H1 (cell line): ENCODE measurements at regions not wholly inside any gene's neighbourhood (a gene's known extent, or its start where the extent isn't known, plus 50 kb on each side); places are given as distances from the start of the nearest gene placed in this dataset.

Source experiments
- CTCF ChIA-PET: fragments of 300-600 bp; sonication (Branson Sonifier 250); formaldehyde crosslinking; loops from one replicate; lab custom pipeline; 2021; ENCODE audit not compliant: partially characterized antibody; lab: Charles Lee
- POLR2A ChIA-PET: fragments of 300-600 bp; sonication (Branson Sonifier 250); formaldehyde crosslinking; loops from one replicate; lab custom pipeline; 2021; ENCODE audit warnings: inconsistent platforms; ENCODE audit not compliant: partially characterized antibody; lab: Charles Lee
- DNase-seq, 2 experiments: peaks; one replicate each; pipeline versions ENCODE4 v3.0.0 to v3.0.0-alpha.2; 2010 to 2022; ENCODE audit warnings: low spot score in 2 of 2, low read depth in 1 of 2, mixed read lengths in 1 of 2
- FAIRE-seq: peaks from 2 replicates; lab custom pipeline; 2011; peaks lifted over from hg19 to GRCh38; lab: Jason Lieb, UNC
- H2AFZ ChIP-seq: 2 replicates; pipeline ENCODE4 v1.8.1; 2012; ENCODE audit warnings: low read length, inconsistent platforms
- H2AK5ac ChIP-seq: 2 replicates; pipeline ENCODE4 v1.6.1; 2013; ENCODE audit warnings: low read depth, low read length
- H2BK120ac ChIP-seq: replicated peaks from 2 replicates; pipeline ENCODE3; 2013; ENCODE audit warnings: low read depth, low read length, inconsistent platforms
- H2BK12ac ChIP-seq: 2 replicates; pipeline ENCODE4 v1.6.1; 2013; ENCODE audit warnings: low read depth, low read length
- H2BK15ac ChIP-seq: 2 replicates; pipeline ENCODE4 v1.6.1; 2013; ENCODE audit warnings: low read length
- H2BK20ac ChIP-seq: 2 replicates; pipeline ENCODE4 v1.6.1; 2013; ENCODE audit warnings: low read length
- H2BK5ac ChIP-seq: 2 replicates; pipeline ENCODE4 v1.6.1; 2013; ENCODE audit warnings: low read depth, low read length
- H3K14ac ChIP-seq: 2 replicates; pipeline ENCODE4 v1.6.1; 2013; ENCODE audit warnings: inconsistent platforms; ENCODE audit not compliant: insufficient read length
- H3K18ac ChIP-seq: 2 replicates; pipeline ENCODE4 v1.6.1; 2013; ENCODE audit warnings: low read length; ENCODE audit errors: extremely low read depth
- H3K23ac ChIP-seq: 2 replicates; pipeline ENCODE4 v1.6.1; 2013; ENCODE audit warnings: inconsistent platforms; ENCODE audit not compliant: insufficient read length
- H3K23me2 ChIP-seq: 2 replicates; pipeline ENCODE4 v1.6.1; 2013; ENCODE audit warnings: low read depth, low read length
- H3K27ac ChIP-seq: 2 replicates; pipeline ENCODE4 v1.6.1; 2011; ENCODE audit warnings: low read depth, low read length, inconsistent platforms
- H3K27me3 ChIP-seq, 4 experiments: replicated peaks in 1 of 4; 1 replicate in 1 of 4; 2 replicates in 3 of 4; pipeline versions ENCODE4 v1.6.1 to v1.8.1; 2011 to 2013; ENCODE audit warnings: low read length in 3 of 4, mild to moderate bottlenecking in 3 of 4, inconsistent platforms in 2 of 4, mixed read lengths in 2 of 4, moderate library complexity in 1 of 4; ENCODE audit not compliant: control insufficient read depth in 3 of 4, insufficient read depth in 3 of 4; ENCODE audit errors: extremely low read depth in 1 of 4
- H3K36me3 ChIP-seq, 4 experiments: 2 replicates each; pipeline versions ENCODE4 v1.6.1 to v1.8.1; 2011 to 2013; ENCODE audit warnings: mild to moderate bottlenecking in 4 of 4, low read length in 3 of 4, moderate library complexity in 2 of 4, control low read depth in 1 of 4, inconsistent platforms in 1 of 4; ENCODE audit not compliant: insufficient read depth in 4 of 4, control insufficient read depth in 2 of 4
- H3K4ac ChIP-seq: replicated peaks from 2 replicates; pipeline ENCODE3; 2013; ENCODE audit warnings: low read length, low read depth, mixed read lengths, inconsistent platforms; ENCODE audit not compliant: insufficient read length
- H3K4me1 ChIP-seq, 4 experiments: replicated peaks in 1 of 4; 1 replicate in 1 of 4; 2 replicates in 3 of 4; pipeline versions ENCODE4 v1.6.1 to v1.8.1; 2011 to 2013; ENCODE audit warnings: low read length in 3 of 4, inconsistent platforms in 2 of 4, mixed read lengths in 1 of 4; ENCODE audit not compliant: insufficient read depth in 4 of 4, control insufficient read depth in 3 of 4
- H3K4me2 ChIP-seq, 2 experiments: 2 replicates each; pipeline versions ENCODE4 v1.6.1 to v1.8.1; 2011 to 2013; ENCODE audit warnings: low read depth in 2 of 2, low read length in 2 of 2, control low read depth in 1 of 2, inconsistent platforms in 1 of 2, mild to moderate bottlenecking in 1 of 2; ENCODE audit not compliant: insufficient read depth in 1 of 2
- H3K4me3 ChIP-seq, 4 experiments: fragments of 200-600, 300-600 bp in 1 of 4; sonication (generic), shearing (Covaris generic), sonication (Bioruptor Twin) in 1 of 4; 2 replicates each; pipeline versions ENCODE4 v1.5.1 to v1.8.1; 2011 to 2016; ENCODE audit warnings: low read length in 4 of 4, low read depth in 3 of 4, control low read depth in 2 of 4, inconsistent platforms in 2 of 4, mild to moderate bottlenecking in 2 of 4, mixed read lengths in 1 of 4, moderate library complexity in 1 of 4; ENCODE audit not compliant: insufficient read depth in 2 of 4; ENCODE audit errors: extremely low read depth in 1 of 4
- H3K56ac ChIP-seq: replicated peaks from 2 replicates; pipeline ENCODE3; 2013; ENCODE audit warnings: low read depth, mild to moderate bottlenecking, mixed read lengths, low read length, inconsistent platforms; ENCODE audit not compliant: insufficient read length
- H3K79me1 ChIP-seq: 2 replicates; pipeline ENCODE4 v1.6.1; 2013; ENCODE audit warnings: low read depth, low read length, control low read depth
- H3K79me2 ChIP-seq, 2 experiments: 2 replicates each; pipeline versions ENCODE4 v1.6.1 to v1.8.1; 2012 to 2013; ENCODE audit warnings: low read length in 2 of 2, mild to moderate bottlenecking in 2 of 2, inconsistent platforms in 1 of 2; ENCODE audit not compliant: insufficient read depth in 2 of 2, control insufficient read depth in 1 of 2
- H3K9ac ChIP-seq, 4 experiments: replicated peaks in 1 of 4; 1 replicate in 1 of 4; 2 replicates in 3 of 4; pipeline versions ENCODE4 v1.6.1 to v1.8.1; 2011 to 2013; ENCODE audit warnings: low read depth in 3 of 4, low read length in 3 of 4, control low read depth in 2 of 4, mild to moderate bottlenecking in 2 of 4, moderate library complexity in 2 of 4, inconsistent platforms in 1 of 4; ENCODE audit errors: extremely low read depth in 1 of 4
- H3K9me3 ChIP-seq, 2 experiments: 2 replicates each; pipeline versions ENCODE4 v1.6.1 to v1.8.1; 2012 to 2013; ENCODE audit warnings: mild to moderate bottlenecking in 2 of 2, moderate library complexity in 2 of 2, control low read depth in 1 of 2, inconsistent platforms in 1 of 2, low read depth in 1 of 2, low read length in 1 of 2, mixed read lengths in 1 of 2; ENCODE audit not compliant: insufficient read depth in 2 of 2
- H4K20me1 ChIP-seq, 2 experiments: replicated peaks in 1 of 2; 2 replicates each; pipeline versions ENCODE3 to v1.8.1; 2011 to 2013; ENCODE audit warnings: inconsistent platforms in 2 of 2, low read length in 2 of 2, mild to moderate bottlenecking in 1 of 2; ENCODE audit not compliant: insufficient read depth in 2 of 2, control insufficient read depth in 1 of 2
- H4K5ac ChIP-seq: 2 replicates; pipeline ENCODE4 v1.6.1; 2013; ENCODE audit warnings: low read length, low read depth, mixed read lengths, inconsistent platforms; ENCODE audit not compliant: insufficient read length
- H4K8ac ChIP-seq: 2 replicates; pipeline ENCODE4 v1.8.0; 2013; ENCODE audit warnings: mild to moderate bottlenecking, moderate library complexity, low read length, inconsistent platforms; ENCODE audit not compliant: insufficient read depth; ENCODE audit errors: extremely low read depth
- H4K91ac ChIP-seq: replicated peaks from 2 replicates; pipeline ENCODE3; 2013; ENCODE audit warnings: low read length, mixed read lengths, inconsistent platforms; ENCODE audit not compliant: insufficient read length
- WGBS, 2 experiments: shearing (Covaris generic) in 1 of 2; methylation state at CpG; one replicate each; pipeline versions ENCODE4 v1.1.6 to v1.1.7; 2013 to 2015; ENCODE audit warnings: low lambda C conversion rate in 2 of 2, mixed read lengths in 2 of 2, inconsistent platforms in 1 of 2, low coverage in 1 of 2, missing lambda C conversion rate in 1 of 2; ENCODE audit not compliant: insufficient replicate concordance in 2 of 2, insufficient coverage in 1 of 2, insufficient read length in 1 of 2; ENCODE audit errors: extremely low coverage in 1 of 2, missing lambda C conversion rate in 1 of 2; 5-methylcytosine and 5-hydroxymethylcytosine counted together

DNA sequence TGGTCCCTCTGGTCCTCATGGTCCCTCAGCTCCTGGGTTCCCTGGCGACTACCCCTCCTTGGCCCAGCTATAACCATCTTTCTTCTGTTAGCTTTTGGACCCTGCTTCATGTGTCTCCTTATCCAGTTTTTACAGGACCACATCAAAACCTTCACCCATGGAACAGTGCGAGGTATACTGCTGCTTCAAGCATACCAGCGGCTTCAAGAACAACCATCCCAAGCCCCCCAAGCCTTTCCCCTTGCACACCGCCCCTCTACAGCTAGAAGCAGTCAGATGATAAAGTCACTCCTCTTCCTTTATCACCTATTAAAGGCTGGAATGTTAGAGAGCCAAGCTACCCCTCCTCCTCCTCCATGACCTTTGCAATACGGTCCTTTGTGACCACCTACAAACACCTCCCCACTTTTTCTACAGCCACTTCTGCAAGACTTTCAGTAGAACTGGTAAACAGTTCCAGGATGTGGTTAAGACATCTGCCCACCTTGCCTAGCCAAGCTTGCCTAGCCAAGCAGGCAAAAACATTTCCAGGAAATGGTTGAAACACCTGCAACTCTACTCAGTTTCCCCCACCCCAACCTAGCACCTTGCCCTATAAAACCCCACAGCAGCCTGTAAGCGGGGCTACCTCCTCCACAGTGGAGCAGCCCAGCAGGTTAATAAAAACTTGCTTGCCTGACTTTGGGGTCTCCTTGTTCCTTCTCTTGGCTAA lies 125.7 kb downstream of the ZC4H2 start:
- H2AK5ac ChIP-seq, result no peak overlapping the region
- H3K79me1 ChIP-seq, result no peaks in the 10 kb centered on the region
- no peak overlapping the region for H3K27ac ChIP-seq
- H2BK120ac ChIP-seq, result no peak overlapping the region
- no peak overlapping the region for H3K14ac ChIP-seq
- no peak overlapping the region for H2BK20ac ChIP-seq
- no peak overlapping the region for H4K8ac ChIP-seq
- H3K4me3 ChIP-seq, result no peak overlapping the region
- no peaks in the 10 kb centered on the region for H3K36me3 ChIP-seq
- H4K91ac ChIP-seq, result no peak overlapping the region
- H3K27me3 ChIP-seq, result no peaks in the 10 kb centered on the region
- no peak overlapping the region for H2AFZ ChIP-seq
- no peaks in the 10 kb centered on the region for H3K9me3 ChIP-seq
- ChIA-PET CTCF (no interaction called here), POLR2A (no interaction called here)
- H4K20me1 ChIP-seq, result no peaks in the 10 kb centered on the region
- H2BK15ac ChIP-seq, result no peak overlapping the region
- no peak overlapping the region for H3K4ac ChIP-seq
- WGBS, 2 experiments, result 89% methylated on average over 6 of the region's 6 CpGs; no CpG with 5 or more reads in 1 of the 2 experiments
- no peaks in the 10 kb centered on the region for H3K23me2 ChIP-seq
- H2BK5ac ChIP-seq, result no peak overlapping the region
- DNase-seq (no peak), FAIRE-seq (no peak)
- no peak overlapping the region for H3K56ac ChIP-seq
- H3K79me2 ChIP-seq, result no peaks in the 10 kb centered on the region
- no peak overlapping the region for H3K23ac ChIP-seq
- H3K4me2 ChIP-seq, result no peak overlapping the region
- H2BK12ac ChIP-seq, result no peak overlapping the region
- H3K18ac ChIP-seq, result no peak overlapping the region
- H3K4me1 ChIP-seq, result no peaks in the 10 kb centered on the region
- no peak overlapping the region for H4K5ac ChIP-seq
- no peak overlapping the region for H3K9ac ChIP-seq
